B cell (primary cell): ENCODE measurements at regions not wholly inside any gene's neighbourhood (a gene's known extent, or its start where the extent isn't known, plus 50 kb on each side); places are given as distances from the start of the nearest gene placed in this dataset.

ENCODE experiments used
- ATAC-seq: fragments of 200-7000 bp; cut with Tn5 transposase; one replicate; pipeline ENCODE4 v1.10.0; 2021; ENCODE audit warnings: low read depth, mild to moderate bottlenecking, moderate number of reproducible peaks, moderate library complexity
- CTCF ChIA-PET: fragments of 350-600 bp; sonication (Branson Sonifier 250); formaldehyde crosslinking; loops from one replicate; lab custom pipeline; 2021; ENCODE audit warnings: antibody characterized with exemption, inconsistent platforms; lab: Charles Lee
- POLR2A ChIA-PET: fragments of 350-600 bp; sonication (Branson Sonifier 250); formaldehyde crosslinking; loops from one replicate; lab custom pipeline; 2021; ENCODE audit warnings: antibody characterized with exemption; lab: Charles Lee
- DNase-seq: peaks from one replicate; pipeline ENCODE4 v3.0.0; 2013
- H2AFZ ChIP-seq: 2 replicates; pipeline ENCODE4 v1.6.1; 2012; ENCODE audit warnings: mild to moderate bottlenecking, low read depth, low read length; ENCODE audit not compliant: insufficient read depth, poor library complexity, severe bottlenecking
- H3K27ac ChIP-seq, 2 donors: 1 replicate in 1 of 2; 2 replicates in 1 of 2; pipeline ENCODE4 v1.5.1; 2012 to 2013; ENCODE audit warnings: low read length in 2 of 2, mild to moderate bottlenecking in 2 of 2, moderate library complexity in 1 of 2
- H3K27me3 ChIP-seq, 4 experiments: fragments of 200-600 bp in 1 of 4; sonication (generic) in 1 of 4; replicated peaks in 1 of 4; 1 replicate in 2 of 4; 2 replicates in 2 of 4; pipeline versions ENCODE4 v1.6.1 to v1.7.0; 2013 to 2016; ENCODE audit warnings: low read length in 3 of 4, mild to moderate bottlenecking in 2 of 4, mixed read lengths in 1 of 4, moderate library complexity in 1 of 4; ENCODE audit not compliant: insufficient read depth in 4 of 4, control insufficient read depth in 3 of 4; ENCODE audit errors: control extremely low read depth in 1 of 4
- H3K36me3 ChIP-seq, 2 experiments: replicated peaks in 1 of 2; 1 replicate in 1 of 2; 2 replicates in 1 of 2; pipeline versions ENCODE4 v1.6.1 to v1.7.1; 2013; ENCODE audit warnings: low read length in 1 of 2; ENCODE audit not compliant: insufficient read depth in 2 of 2, control insufficient read depth in 1 of 2; ENCODE audit errors: control extremely low read depth in 1 of 2, extremely low read depth in 1 of 2
- H3K4me1 ChIP-seq, 2 donors: fragments of 200-600 bp in 1 of 2; sonication (generic) in 1 of 2; 1 replicate in 1 of 2; 2 replicates in 1 of 2; pipeline versions ENCODE4 v1.5.1 to v1.6.1; 2013 to 2017; ENCODE audit warnings: low read length in 2 of 2; ENCODE audit not compliant: control insufficient read depth in 2 of 2, insufficient read depth in 2 of 2
- H3K4me2 ChIP-seq: replicated peaks from 2 replicates; pipeline ENCODE3; 2012; ENCODE audit warnings: mild to moderate bottlenecking, low read depth, low read length; ENCODE audit not compliant: poor library complexity, severe bottlenecking
- H3K4me3 ChIP-seq, 5 experiments: fragments of 200-600 bp in 1 of 5; sonication (generic) in 1 of 5; 1 replicate in 3 of 5; 2 replicates in 2 of 5; pipeline versions ENCODE4 v1.5.1 to v1.7.0; 2011 to 2016; ENCODE audit warnings: low read length in 4 of 5, mild to moderate bottlenecking in 4 of 5, low read depth in 2 of 5, control low read depth in 1 of 5, moderate library complexity in 1 of 5; ENCODE audit not compliant: insufficient read depth in 1 of 5; ENCODE audit errors: control extremely low read depth in 1 of 5, extremely low read depth in 1 of 5
- H3K79me2 ChIP-seq: fragments of 200-600 bp; sonication (generic); one replicate; pipeline ENCODE4 v1.6.0; 2016; ENCODE audit warnings: low read length; ENCODE audit not compliant: control insufficient read depth, insufficient read depth
- H3K9ac ChIP-seq: fragments of 200-600 bp; sonication (generic); 2 replicates; pipeline ENCODE4 v1.6.1; 2017; ENCODE audit warnings: mild to moderate bottlenecking, low read length, moderate library complexity
- H3K9me3 ChIP-seq, 3 donors: one replicate each; pipeline versions ENCODE4 v1.6.1 to v1.7.1; 2013; ENCODE audit warnings: low read length in 2 of 3; ENCODE audit not compliant: control insufficient read depth in 2 of 3, insufficient read depth in 1 of 3; ENCODE audit errors: control extremely low read depth in 1 of 3
- H4K20me1 ChIP-seq: 2 replicates; pipeline ENCODE4 v1.6.0; 2012; ENCODE audit warnings: mild to moderate bottlenecking, low read length; ENCODE audit not compliant: insufficient read depth, control insufficient read depth, poor library complexity, severe bottlenecking
- H3K27ac Mint-ChIP-seq: one replicate; pipeline ENCODE4 v1.8.0; 2021; ENCODE audit warnings: mixed read lengths
- H3K27me3 Mint-ChIP-seq: one replicate; pipeline ENCODE4 v1.8.0; 2021; ENCODE audit warnings: mixed read lengths
- H3K4me1 Mint-ChIP-seq: one replicate; pipeline ENCODE4 v1.8.0; 2021; ENCODE audit warnings: mixed read lengths
- H3K4me3 Mint-ChIP-seq: one replicate; pipeline ENCODE4 v1.8.0; 2021; ENCODE audit warnings: mixed read lengths
- H3K9me3 Mint-ChIP-seq: one replicate; pipeline ENCODE4 v1.8.0; 2022; ENCODE audit warnings: mixed read lengths; ENCODE audit not compliant: insufficient read depth
- CTCF ChIP-seq: fragments of 200-600 bp; IDR thresholded peaks from one replicate; pipeline ENCODE4 v1.8.0; 2022; ENCODE audit warnings: antibody characterized with exemption, mild to moderate bottlenecking
- EZH2 ChIP-seq: IDR thresholded peaks from 2 replicates; pipeline ENCODE4 v1.6.1; 2012; ENCODE audit warnings: borderline replicate concordance, low read depth, mild to moderate bottlenecking, moderate library complexity, low read length; ENCODE audit not compliant: insufficient read depth, poor library complexity, severe bottlenecking
- WGBS: methylation state at CpG from one replicate; pipeline ENCODE4 v1.1.5; 2013; ENCODE audit warnings: missing lambda C conversion rate; ENCODE audit not compliant: insufficient coverage; 5-methylcytosine and 5-hydroxymethylcytosine counted together
- intact Hi-C: fragments of 100-400 bp; cut with micrococcal nuclease; formaldehyde crosslinking; loops from one replicate; pipeline ENCODE4 v1.10.0; 2022

GRCh38 chr18:10036479-10036878, 122.7 kb downstream of the VAPA start:
- DNase-seq (no peak), ATAC-seq (no peak)
- TF ChIP-seq CTCF (no peak), EZH2 (no peak)
- H4K20me1 ChIP-seq = no peaks in the 10 kb centered on the region
- no peak overlapping the region for H3K27ac Mint-ChIP-seq
- no peak overlapping the region for H3K27ac ChIP-seq
- peaks cover 2% of the 10 kb centered on the region for H3K27me3 Mint-ChIP-seq
- peaks cover 11 to 15% of the 10 kb centered on the region in 2 donors for H3K4me1 ChIP-seq
- no peak overlapping the region for H3K9ac ChIP-seq
- H3K4me3 ChIP-seq = no peak overlapping the region
- intact Hi-C loops = no loop called here
- 95% methylated on average over 3 of the region's 6 CpGs for WGBS
- H3K4me1 Mint-ChIP-seq = peaks cover 13% of the 10 kb centered on the region
- no peaks in the 10 kb centered on the region for H3K79me2 ChIP-seq
- POLR2A ChIA-PET = no interaction called here
- no peak overlapping the region for H3K4me3 Mint-ChIP-seq
- peaks cover 0 to 10% (median 4%) of the 10 kb centered on the region in 3 donors for H3K9me3 ChIP-seq
- peaks cover 3% of the 10 kb centered on the region for H3K9me3 Mint-ChIP-seq
- CTCF ChIA-PET = no interaction called here
- H2AFZ ChIP-seq = no peak overlapping the region
- H3K4me2 ChIP-seq = no peak overlapping the region
- H3K36me3 ChIP-seq = no peaks in the 10 kb centered on the region
- H3K27me3 ChIP-seq = no peaks in the 10 kb centered on the region

- Histone ChIP-seq H3K27ac (no peak overlapping the region), H2AFZ (no peak overlapping the region), H3K79me2 (no peaks in the 10 kb centered on the region), H3K27me3 (no peaks in the 10 kb centered on the region), H3K9ac (no peak overlapping the region), H3K4me2 (no peak overlapping the region), H3K4me1 (peaks cover 8 to 11% of the 10 kb centered on the region in 2 donors), H3K36me3 (no peaks in the 10 kb centered on the region), H3K4me3 (no peak overlapping the region), H4K20me1 (no peaks in the 10 kb centered on the region), H3K9me3 (peaks cover 1 to 11% (median 4%) of the 10 kb centered on the region in 3 donors)
- peaks cover 7% of the 10 kb centered on the region for H3K9me3 Mint-ChIP-seq
- H3K27ac Mint-ChIP-seq = no peak overlapping the region
- no peak for TF ChIP-seq EZH2
- no peak for TF ChIP-seq CTCF
- no peaks in the 10 kb centered on the region for H3K27me3 Mint-ChIP-seq
- H3K4me1 Mint-ChIP-seq = peaks cover 10% of the 10 kb centered on the region
- intact Hi-C loops = no loop called here
- H3K4me3 Mint-ChIP-seq = no peak overlapping the region
- no peak for DNase-seq
- 85% methylated on average over 5 of the region's 6 CpGs for WGBS
- CTCF ChIA-PET = no interaction called here
- ATAC-seq = no peak
- POLR2A ChIA-PET = no interaction called here
These were observed 123.4 kb downstream of the VAPA start for GRCh38 chr18:10037181-10037580.
